ENCODE measurements at regions not wholly inside any gene's neighbourhood (a gene's known extent, or its start where the extent isn't known, plus 50 kb on each side); places are given as distances from the start of the nearest gene placed in this dataset.

GRCh38 chr18:65516209-65516608 lies 234.6 kb upstream of the CDH7 start:
- H3K9me3 ChIP-seq (ENCODE audit: control insufficient read depth in 5 of 5, low read length in 5 of 5): no peaks in the 10 kb centered on the region
- no peak overlapping the region for H3K9ac ChIP-seq (ENCODE audit: low read length in 5 of 5)
- no peaks in the 10 kb centered on the region for H3K36me3 ChIP-seq (ENCODE audit: control insufficient read depth in 5 of 5, insufficient read depth in 5 of 5, low read length in 5 of 5)
- H3K4me1 ChIP-seq (ENCODE audit: control insufficient read depth in 5 of 5, insufficient read depth in 5 of 5, low read length in 5 of 5): no peaks in the 10 kb centered on the region
- no peaks in the 10 kb centered on the region for H3K27me3 ChIP-seq (ENCODE audit: control insufficient read depth in 5 of 5, insufficient read depth in 4 of 5, low read length in 5 of 5)
- H3K27ac ChIP-seq (ENCODE audit: low read depth, low read length): no peak overlapping the region
- H3K4me3 ChIP-seq (ENCODE audit: low read depth in 1 of 5, low read length in 5 of 5): no peak overlapping the region

GRCh38 chr18:65498605-65499004 lies 252.2 kb upstream of the CDH7 start:
- Histone ChIP-seq H3K27me3 (ENCODE audit: control insufficient read depth in 5 of 5, insufficient read depth in 4 of 5, low read length in 5 of 5) (no peaks in the 10 kb centered on the region), H3K9me3 (ENCODE audit: control insufficient read depth in 5 of 5, low read length in 5 of 5) (no peaks in the 10 kb centered on the region), H3K4me3 (ENCODE audit: low read depth in 1 of 5, low read length in 5 of 5) (no peak overlapping the region), H3K36me3 (ENCODE audit: control insufficient read depth in 5 of 5, insufficient read depth in 5 of 5, low read length in 5 of 5) (no peaks in the 10 kb centered on the region), H3K27ac (ENCODE audit: low read depth, low read length) (no peak overlapping the region), H3K4me1 (ENCODE audit: control insufficient read depth in 5 of 5, insufficient read depth in 5 of 5, low read length in 5 of 5) (no peaks in the 10 kb centered on the region), H3K9ac (ENCODE audit: low read length in 5 of 5) (no peak overlapping the region)

GRCh38 chr18:65487569-65487968 lies 263.2 kb upstream of the CDH7 start:
- Histone ChIP-seq H3K4me3 (ENCODE audit: low read depth in 1 of 5, low read length in 5 of 5) (no peak overlapping the region), H3K27me3 (ENCODE audit: control insufficient read depth in 5 of 5, insufficient read depth in 4 of 5, low read length in 5 of 5) (no peaks in the 10 kb centered on the region), H3K27ac (ENCODE audit: low read depth, low read length) (no peak overlapping the region), H3K4me1 (ENCODE audit: control insufficient read depth in 5 of 5, insufficient read depth in 5 of 5, low read length in 5 of 5) (no peaks in the 10 kb centered on the region), H3K9ac (ENCODE audit: low read length in 5 of 5) (no peak overlapping the region), H3K9me3 (ENCODE audit: control insufficient read depth in 5 of 5, low read length in 5 of 5) (no peaks in the 10 kb centered on the region), H3K36me3 (ENCODE audit: control insufficient read depth in 5 of 5, insufficient read depth in 5 of 5, low read length in 5 of 5) (no peaks in the 10 kb centered on the region)

GRCh38 chr18:65477455-65477854 lies 273.4 kb upstream of the CDH7 start:
- H3K9ac ChIP-seq (ENCODE audit: low read length in 5 of 5): no peak overlapping the region
- no peaks in the 10 kb centered on the region for H3K27me3 ChIP-seq (ENCODE audit: control insufficient read depth in 5 of 5, insufficient read depth in 4 of 5, low read length in 5 of 5)
- H3K4me3 ChIP-seq (ENCODE audit: low read depth in 1 of 5, low read length in 5 of 5): no peak overlapping the region
- no peaks in the 10 kb centered on the region for H3K36me3 ChIP-seq (ENCODE audit: control insufficient read depth in 5 of 5, insufficient read depth in 5 of 5, low read length in 5 of 5)
- H3K27ac ChIP-seq (ENCODE audit: low read depth, low read length): no peak overlapping the region
- H3K4me1 ChIP-seq (ENCODE audit: control insufficient read depth in 5 of 5, insufficient read depth in 5 of 5, low read length in 5 of 5): no peaks in the 10 kb centered on the region
- peaks cover 0 to 2% (median 0%) of the 10 kb centered on the region in 5 donors for H3K9me3 ChIP-seq (ENCODE audit: control insufficient read depth in 5 of 5, low read length in 5 of 5)

- no peaks in the 10 kb centered on the region for H3K9me3 ChIP-seq (ENCODE audit: control insufficient read depth in 5 of 5, low read length in 5 of 5)
- no peak overlapping the region for H3K9ac ChIP-seq (ENCODE audit: low read length in 5 of 5)
- H3K36me3 ChIP-seq (ENCODE audit: control insufficient read depth in 5 of 5, insufficient read depth in 5 of 5, low read length in 5 of 5): no peaks in the 10 kb centered on the region
- no peak overlapping the region for H3K27ac ChIP-seq (ENCODE audit: low read depth, low read length)
- no peaks in the 10 kb centered on the region for H3K27me3 ChIP-seq (ENCODE audit: control insufficient read depth in 5 of 5, insufficient read depth in 4 of 5, low read length in 5 of 5)
- H3K4me1 ChIP-seq (ENCODE audit: control insufficient read depth in 5 of 5, insufficient read depth in 5 of 5, low read length in 5 of 5): no peaks in the 10 kb centered on the region
- H3K4me3 ChIP-seq (ENCODE audit: low read depth in 1 of 5, low read length in 5 of 5): no peak overlapping the region
Measured at GRCh38 chr18:65468881-65469280, 281.9 kb upstream of the CDH7 start.

GRCh38 chr18:65464361-65464760 lies 286.5 kb upstream of the CDH7 start:
- Histone ChIP-seq H3K4me3 (ENCODE audit: low read depth in 1 of 5, low read length in 5 of 5) (no peak overlapping the region), H3K27ac (ENCODE audit: low read depth, low read length) (no peak overlapping the region), H3K36me3 (ENCODE audit: control insufficient read depth in 5 of 5, insufficient read depth in 5 of 5, low read length in 5 of 5) (no peaks in the 10 kb centered on the region), H3K4me1 (ENCODE audit: control insufficient read depth in 5 of 5, insufficient read depth in 5 of 5, low read length in 5 of 5) (no peaks in the 10 kb centered on the region), H3K9me3 (ENCODE audit: control insufficient read depth in 5 of 5, low read length in 5 of 5) (no peaks in the 10 kb centered on the region), H3K27me3 (ENCODE audit: control insufficient read depth in 5 of 5, insufficient read depth in 4 of 5, low read length in 5 of 5) (no peaks in the 10 kb centered on the region), H3K9ac (ENCODE audit: low read length in 5 of 5) (no peak overlapping the region)

GRCh38 chr18:65459741-65460140 lies 291.1 kb upstream of the CDH7 start:
- no peak overlapping the region for H3K27ac ChIP-seq (ENCODE audit: low read depth, low read length)
- no peak overlapping the region for H3K4me3 ChIP-seq (ENCODE audit: low read depth in 1 of 5, low read length in 5 of 5)
- no peaks in the 10 kb centered on the region for H3K36me3 ChIP-seq (ENCODE audit: control insufficient read depth in 5 of 5, insufficient read depth in 5 of 5, low read length in 5 of 5)
- no peaks in the 10 kb centered on the region for H3K4me1 ChIP-seq (ENCODE audit: control insufficient read depth in 5 of 5, insufficient read depth in 5 of 5, low read length in 5 of 5)
- H3K9ac ChIP-seq (ENCODE audit: low read length in 5 of 5): no peak overlapping the region
- H3K27me3 ChIP-seq (ENCODE audit: control insufficient read depth in 5 of 5, insufficient read depth in 4 of 5, low read length in 5 of 5): no peaks in the 10 kb centered on the region
- no peaks in the 10 kb centered on the region for H3K9me3 ChIP-seq (ENCODE audit: control insufficient read depth in 5 of 5, low read length in 5 of 5)

- Histone ChIP-seq H3K4me3 (ENCODE audit: low read depth in 1 of 5, low read length in 5 of 5) (no peak overlapping the region), H3K27me3 (ENCODE audit: control insufficient read depth in 5 of 5, insufficient read depth in 4 of 5, low read length in 5 of 5) (no peaks in the 10 kb centered on the region), H3K27ac (ENCODE audit: low read depth, low read length) (no peak overlapping the region), H3K9me3 (ENCODE audit: control insufficient read depth in 5 of 5, low read length in 5 of 5) (no peaks in the 10 kb centered on the region), H3K9ac (ENCODE audit: low read length in 5 of 5) (no peak overlapping the region), H3K36me3 (ENCODE audit: control insufficient read depth in 5 of 5, insufficient read depth in 5 of 5, low read length in 5 of 5) (no peaks in the 10 kb centered on the region), H3K4me1 (ENCODE audit: control insufficient read depth in 5 of 5, insufficient read depth in 5 of 5, low read length in 5 of 5) (no peaks in the 10 kb centered on the region)
Measured at GRCh38 chr18:65458871-65459270, 291.9 kb upstream of the CDH7 start.

- no peaks in the 10 kb centered on the region for H3K27me3 ChIP-seq (ENCODE audit: control insufficient read depth in 5 of 5, insufficient read depth in 4 of 5, low read length in 5 of 5)
- H3K27ac ChIP-seq (ENCODE audit: low read depth, low read length): no peak overlapping the region
- no peaks in the 10 kb centered on the region for H3K4me1 ChIP-seq (ENCODE audit: control insufficient read depth in 5 of 5, insufficient read depth in 5 of 5, low read length in 5 of 5)
- H3K9me3 ChIP-seq (ENCODE audit: control insufficient read depth in 5 of 5, low read length in 5 of 5): no peaks in the 10 kb centered on the region
- no peaks in the 10 kb centered on the region for H3K36me3 ChIP-seq (ENCODE audit: control insufficient read depth in 5 of 5, insufficient read depth in 5 of 5, low read length in 5 of 5)
- H3K4me3 ChIP-seq (ENCODE audit: low read depth in 1 of 5, low read length in 5 of 5): no peak overlapping the region
- H3K9ac ChIP-seq (ENCODE audit: low read length in 5 of 5): no peak overlapping the region
Measured at GRCh38 chr18:65439188-65439587, 311.6 kb upstream of the CDH7 start.

GRCh38 chr18:65436430-65436829 lies 314.4 kb upstream of the CDH7 start:
- Histone ChIP-seq H3K27me3 (ENCODE audit: control insufficient read depth in 5 of 5, insufficient read depth in 4 of 5, low read length in 5 of 5) (no peaks in the 10 kb centered on the region), H3K9me3 (ENCODE audit: control insufficient read depth in 5 of 5, low read length in 5 of 5) (no peaks in the 10 kb centered on the region), H3K36me3 (ENCODE audit: control insufficient read depth in 5 of 5, insufficient read depth in 5 of 5, low read length in 5 of 5) (no peaks in the 10 kb centered on the region), H3K27ac (ENCODE audit: low read depth, low read length) (no peak overlapping the region), H3K4me1 (ENCODE audit: control insufficient read depth in 5 of 5, insufficient read depth in 5 of 5, low read length in 5 of 5) (no peaks in the 10 kb centered on the region), H3K4me3 (ENCODE audit: low read depth in 1 of 5, low read length in 5 of 5) (no peak overlapping the region), H3K9ac (ENCODE audit: low read length in 5 of 5) (no peak overlapping the region)

- Histone ChIP-seq H3K9me3 (ENCODE audit: control insufficient read depth in 5 of 5, low read length in 5 of 5) (no peaks in the 10 kb centered on the region), H3K36me3 (ENCODE audit: control insufficient read depth in 5 of 5, insufficient read depth in 5 of 5, low read length in 5 of 5) (no peaks in the 10 kb centered on the region), H3K27me3 (ENCODE audit: control insufficient read depth in 5 of 5, insufficient read depth in 4 of 5, low read length in 5 of 5) (no peaks in the 10 kb centered on the region), H3K4me3 (ENCODE audit: low read depth in 1 of 5, low read length in 5 of 5) (no peak overlapping the region), H3K4me1 (ENCODE audit: control insufficient read depth in 5 of 5, insufficient read depth in 5 of 5, low read length in 5 of 5) (no peaks in the 10 kb centered on the region), H3K9ac (ENCODE audit: low read length in 5 of 5) (no peak overlapping the region), H3K27ac (ENCODE audit: low read depth, low read length) (no peak overlapping the region)
Measured at GRCh38 chr18:65435534-65435933, 315.3 kb upstream of the CDH7 start.
